HepG2 (cell line): ENCODE measurements at regions not wholly inside any gene's neighbourhood (a gene's known extent, or its start where the extent isn't known, plus 50 kb on each side); places are given as distances from the start of the nearest gene placed in this dataset.

Experiments
- ATAC-seq: fragments of 200-7000 bp; cut with Tn5 transposase; 3 replicates; pipeline ENCODE4 v1.9.1; 2020; ENCODE audit warnings: mild to moderate bottlenecking, moderate library complexity
- BruUV-seq: library from RNA; stranded (reverse); fragments of 400-500 nt; replicated peaks from 2 replicates; lab custom pipeline; 2021; lab: Mats Ljungman, UMichigan
- CTCF ChIA-PET: fragments of 300-600 bp; formaldehyde crosslinking; extraction: SDS; loops from one replicate; lab custom pipeline; 2021; ENCODE audit warnings: low total read pairs, inconsistent platforms, low intra/inter-chr PET ratio; lab: Yijun Ruan, JAX
- POLR2A ChIA-PET: fragments of 350-600 bp; sonication (Branson Sonifier 250); formaldehyde crosslinking; loops from one replicate; lab custom pipeline; 2020; ENCODE audit warnings: antibody characterized with exemption, inconsistent platforms; lab: Yijun Ruan, JAX
- DNase-seq: peaks from one replicate; pipeline ENCODE4 v3.0.0-alpha.2; 2015; ENCODE audit warnings: low spot score
- FAIRE-seq: peaks from 3 replicates; lab custom pipeline; 2011; peaks lifted over from hg19 to GRCh38; lab: Jason Lieb, UNC
- H2AFZ ChIP-seq: one replicate; pipeline ENCODE4 v1.6.1; 2011; ENCODE audit warnings: low read length, inconsistent platforms
- H3K27ac ChIP-seq: fragments of 300-600 bp; 3 replicates; pipeline ENCODE4 v1.8.0; 2011; ENCODE audit warnings: mixed run types, mild to moderate bottlenecking, mixed read lengths, low read length, inconsistent platforms; ENCODE audit not compliant: insufficient read depth; ENCODE audit errors: extremely low read length
- H3K27me3 ChIP-seq, 2 experiments: fragments of 200-600 bp in 1 of 2; 2 replicates in 1 of 2; 3 replicates in 1 of 2; pipeline versions ENCODE4 v1.6.0 to v1.8.0; 2011; ENCODE audit warnings: low read length in 2 of 2, mild to moderate bottlenecking in 2 of 2, moderate library complexity in 2 of 2, inconsistent platforms in 1 of 2; ENCODE audit not compliant: insufficient read depth in 2 of 2, control insufficient read depth in 1 of 2
- H3K36me3 ChIP-seq, 2 experiments: fragments of 200-600 bp in 1 of 2; replicated peaks in 1 of 2; 2 replicates in 1 of 2; 3 replicates in 1 of 2; pipeline versions ENCODE4 v1.5.1 to v1.8.0; 2011; ENCODE audit warnings: low read length in 2 of 2, inconsistent platforms in 1 of 2; ENCODE audit not compliant: insufficient read depth in 2 of 2, control insufficient read depth in 1 of 2
- H3K4me1 ChIP-seq: 2 replicates; pipeline ENCODE4 v1.5.1; 2012; ENCODE audit warnings: low read length, inconsistent platforms; ENCODE audit not compliant: insufficient read depth
- H3K4me2 ChIP-seq: 2 replicates; pipeline ENCODE4 v1.6.0; 2011; ENCODE audit warnings: low read depth, low read length, inconsistent platforms
- H3K4me3 ChIP-seq, 3 experiments: fragments of 200-600 bp in 1 of 3; sonication (generic), shearing (Covaris generic) in 1 of 3; replicated peaks in 1 of 3; 2 replicates each; pipeline ENCODE4 v1.5.1; 2011 to 2016; ENCODE audit warnings: low read length in 3 of 3, inconsistent platforms in 2 of 3, low read depth in 2 of 3, mild to moderate bottlenecking in 2 of 3, control low read depth in 1 of 3, mixed read lengths in 1 of 3; ENCODE audit not compliant: insufficient read depth in 1 of 3
- H3K79me2 ChIP-seq: one replicate; pipeline ENCODE4 v1.6.1; 2011; ENCODE audit warnings: low read length, inconsistent platforms; ENCODE audit not compliant: insufficient read depth
- H3K9ac ChIP-seq: 2 replicates; pipeline ENCODE4 v1.6.0; 2011; ENCODE audit warnings: mild to moderate bottlenecking, low read depth, low read length, inconsistent platforms; ENCODE audit not compliant: insufficient read depth
- H3K9me3 ChIP-seq: 2 replicates; pipeline ENCODE4 v1.5.1; 2012; ENCODE audit warnings: mild to moderate bottlenecking, low read length
- H4K20me1 ChIP-seq: 2 replicates; pipeline ENCODE4 v1.6.0; 2011; ENCODE audit warnings: inconsistent platforms, mild to moderate bottlenecking, low read length, moderate library complexity; ENCODE audit not compliant: insufficient read depth
- FOXJ3 ChIP-seq: sonication (generic); formaldehyde crosslinking; IDR thresholded peaks from 2 replicates; pipeline ENCODE4 v1.4.0; 2020; ENCODE audit warnings: missing genetic modification reagents, mild to moderate bottlenecking, borderline replicate concordance
- HNRNPL ChIP-seq: fragments of 200-400 bp; formaldehyde crosslinking; IDR thresholded peaks from 2 replicates; pipeline ENCODE4 v1.6.1; 2017; ENCODE audit warnings: mild to moderate bottlenecking, low read depth, low read length
- MXD4 ChIP-seq: IDR thresholded peaks from 2 replicates; pipeline ENCODE4 v1.6.1; 2016; ENCODE audit warnings: mild to moderate bottlenecking, missing biosample characterization, missing genetic modification reagents
- NR2F1 ChIP-seq, 2 experiments: fragments of 450-650 bp in 1 of 2; formaldehyde crosslinking in 1 of 2; IDR thresholded peaks; 2 replicates each; pipeline versions ENCODE4 v1.5.0 to v1.6.1; 2016 to 2020; ENCODE audit warnings: mild to moderate bottlenecking in 1 of 2, missing compliant biosample characterization in 1 of 2, missing genetic modification reagents in 1 of 2, moderate library complexity in 1 of 2
- POLR2G ChIP-seq: fragments of 200-400 bp; formaldehyde crosslinking; IDR thresholded peaks from 2 replicates; pipeline ENCODE4 v1.6.1; 2018; ENCODE audit warnings: mild to moderate bottlenecking, low read depth, low read length, moderate library complexity
- RBFOX2 ChIP-seq: fragments of 200-400 bp; formaldehyde crosslinking; IDR thresholded peaks from 2 replicates; pipeline ENCODE4 v1.6.1; 2017; ENCODE audit warnings: low read depth, mild to moderate bottlenecking, low read length
- TBL1XR1 ChIP-seq: fragments of 150-350 bp; IDR thresholded peaks from 2 replicates; pipeline ENCODE4 v1.6.1; 2014; ENCODE audit warnings: borderline replicate concordance, low read length; ENCODE audit not compliant: partially characterized antibody
- TCF7L2 ChIP-seq: IDR thresholded peaks from 2 replicates; pipeline ENCODE4 v1.6.1; 2011; ENCODE audit warnings: mild to moderate bottlenecking, low read depth, low read length, moderate library complexity
- TERF1 ChIP-seq: sonication (generic); formaldehyde crosslinking; IDR thresholded peaks from 2 replicates; pipeline ENCODE4 v1.8.0; 2022; ENCODE audit warnings: mild to moderate bottlenecking, missing genetic modification reagents, moderate library complexity
- YEATS2 ChIP-seq: sonication (generic); formaldehyde crosslinking; IDR thresholded peaks from 2 replicates; pipeline ENCODE4 v1.4.0; 2020; ENCODE audit warnings: missing genetic modification reagents, borderline replicate concordance
- ZNF367 ChIP-seq: sonication (generic); formaldehyde crosslinking; IDR thresholded peaks from 2 replicates; pipeline ENCODE4 v1.4.0; 2020; ENCODE audit warnings: missing genetic modification reagents, borderline replicate concordance
- ZNF614 ChIP-seq: IDR thresholded peaks from 2 replicates; pipeline ENCODE4 v1.6.1; 2018; ENCODE audit warnings: missing biosample characterization, missing genetic modification reagents, inconsistent platforms, borderline replicate concordance
- ZNF704 ChIP-seq: sonication (generic); formaldehyde crosslinking; IDR thresholded peaks from 2 replicates; pipeline ENCODE4 v1.8.1; 2023; ENCODE audit warnings: mild to moderate bottlenecking, inconsistent platforms, moderate library complexity, missing genetic modification reagents, borderline replicate concordance
- ZNF761 ChIP-seq: sonication (generic); formaldehyde crosslinking; conservative IDR thresholded peaks from 2 replicates; pipeline ENCODE4 v1.4.0; 2020; ENCODE audit warnings: mild to moderate bottlenecking, missing genetic modification reagents
- ZNF781 ChIP-seq: sonication (generic); formaldehyde crosslinking; IDR thresholded peaks from 2 replicates; pipeline ENCODE4 v1.5.1; 2020; ENCODE audit warnings: borderline replicate concordance, mild to moderate bottlenecking, missing genetic modification reagents; ENCODE audit errors: not compliant biosample characterization
- ZNF839 ChIP-seq: sonication (generic); formaldehyde crosslinking; IDR thresholded peaks from 2 replicates; pipeline ENCODE4 v1.4.0; 2020; ENCODE audit warnings: missing genetic modification reagents, mild to moderate bottlenecking, borderline replicate concordance
- WGBS: methylation state at CpG from one replicate; pipeline ENCODE4 v1.1.6; 2017; ENCODE audit warnings: low lambda C conversion rate; 5-methylcytosine and 5-hydroxymethylcytosine counted together
- in situ Hi-C: cut with HindIII; loops from 2 replicates; pipeline ENCODE4 v1.10.0; 2017; ENCODE audit warnings: low pct_unique_long_range_greater_than_20kb; ENCODE audit not compliant: extremely low pct_ligation_motif_present
- intact Hi-C: fragments of 100-400 bp; cut with micrococcal nuclease; formaldehyde crosslinking; loops from one replicate; pipeline ENCODE4 v1.10.0; 2022; ENCODE audit not compliant: unreplicated experiment
- TF ChIP-seq, protein P1 (sequence below): sonication (generic); formaldehyde crosslinking; IDR thresholded peaks from 2 replicates; pipeline ENCODE4 v1.8.1; 2023; ENCODE audit warnings: mild to moderate bottlenecking, missing genetic modification reagents
- TF ChIP-seq, protein P2 (sequence below): IDR thresholded peaks from 2 replicates; pipeline ENCODE4 v1.6.1; 2016; ENCODE audit warnings: low read depth

- no peak for TF ChIP-seq ZNF839
- no peak for TF ChIP-seq TCF7L2
- TF ChIP-seq FOXJ3 (CRISPR knock-in tag), result no peak
- TF ChIP-seq HNRNPL, result 0 out of 2 replicates have a peak, but pooled peaks have one; percentile 56
- TF ChIP-seq, protein P1, sequence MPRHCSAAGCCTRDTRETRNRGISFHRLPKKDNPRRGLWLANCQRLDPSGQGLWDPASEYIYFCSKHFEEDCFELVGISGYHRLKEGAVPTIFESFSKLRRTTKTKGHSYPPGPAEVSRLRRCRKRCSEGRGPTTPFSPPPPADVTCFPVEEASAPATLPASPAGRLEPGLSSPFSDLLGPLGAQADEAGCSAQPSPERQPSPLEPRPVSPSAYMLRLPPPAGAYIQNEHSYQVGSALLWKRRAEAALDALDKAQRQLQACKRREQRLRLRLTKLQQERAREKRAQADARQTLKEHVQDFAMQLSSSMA (CRISPR knock-in tag), result no peak
- no peak for TF ChIP-seq YEATS2 (CRISPR knock-in tag)
- no peak for TF ChIP-seq TBL1XR1
- TF ChIP-seq RBFOX2, result peak; percentile 48
- peak; percentile 42; the same call in 1 of the 2 replicates for TF ChIP-seq POLR2G
- TF ChIP-seq ZNF704, result no peak
These were observed 435.9 kb upstream of the SGCG start (continued) for GRCh38 chr13:22744688-22745452.

DNA sequence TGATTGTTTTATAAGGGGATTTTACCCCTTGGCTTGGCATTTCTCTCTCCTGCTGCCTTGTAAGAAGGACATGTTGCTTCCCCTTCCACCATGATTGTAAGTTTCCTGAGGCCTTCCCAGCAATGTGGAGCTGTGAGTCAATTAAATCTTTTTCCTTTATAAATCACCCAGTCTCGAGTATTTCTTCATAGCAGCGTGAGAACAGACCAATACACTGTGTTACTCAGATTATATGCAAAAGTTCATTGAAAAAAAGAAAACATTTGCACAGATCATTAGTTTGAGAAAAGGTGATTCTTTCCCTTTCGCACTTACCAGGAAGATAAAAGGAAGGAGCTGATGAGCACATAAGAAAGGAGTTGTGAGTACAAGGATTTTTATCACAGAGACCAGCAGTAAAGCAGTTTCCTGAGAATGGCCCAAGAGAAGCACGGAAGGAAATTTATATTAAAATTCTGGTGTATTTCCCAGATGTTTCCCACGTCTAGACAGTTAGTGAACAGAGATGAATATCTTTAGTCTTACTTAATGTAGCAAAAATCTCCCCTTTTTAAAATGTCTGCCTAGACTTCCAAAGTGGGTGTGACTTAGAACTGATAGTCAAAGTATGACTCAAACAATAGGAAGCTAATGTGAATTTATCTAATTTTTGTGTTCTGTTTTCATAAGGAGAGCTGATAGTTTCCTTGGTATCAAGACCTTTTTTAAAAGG lies 431.8 kb upstream of the SGCG start:
- Histone ChIP-seq H3K9me3 (peaks cover 8% of the 10 kb centered on the region), H3K4me3 (no peak overlapping the region), H3K4me2 (no peak overlapping the region), H3K4me1 (no peaks in the 10 kb centered on the region), H3K27ac (no peak overlapping the region), H3K79me2 (no peaks in the 10 kb centered on the region), H4K20me1 (no peaks in the 10 kb centered on the region), H3K27me3 (no peaks in the 10 kb centered on the region), H3K9ac (no peak overlapping the region), H3K36me3 (no peaks in the 10 kb centered on the region), H2AFZ (no peak overlapping the region)
- no TSS peak for BruUV-seq
- in situ Hi-C loops (no loop called here), intact Hi-C loops (loop anchor here (10.0 kb wide), 1 partner anchor 494 kb away; no protein-coding TSS in a partner anchor)
- WGBS, result 9% methylated on average over 5 of the region's 5 CpGs
- DNase-seq (no peak), ATAC-seq (no peak), FAIRE-seq (no peak)
- POLR2A ChIA-PET, result no interaction called here
- CTCF ChIA-PET, result no interaction called here
- TF ChIP-seq ZNF781 (CRISPR knock-in tag), result no peak
- no peak for TF ChIP-seq NR2F1 (CRISPR knock-in tag; IDR thresholded peaks at IDR 0.05)
- no peak for TF ChIP-seq ZNF614 (CRISPR knock-in tag)
- no peak for TF ChIP-seq ZNF761
- no peak for TF ChIP-seq MXD4 (CRISPR knock-in tag)
- no peak for TF ChIP-seq TERF1 (CRISPR knock-in tag)
- TF ChIP-seq, protein P2, sequence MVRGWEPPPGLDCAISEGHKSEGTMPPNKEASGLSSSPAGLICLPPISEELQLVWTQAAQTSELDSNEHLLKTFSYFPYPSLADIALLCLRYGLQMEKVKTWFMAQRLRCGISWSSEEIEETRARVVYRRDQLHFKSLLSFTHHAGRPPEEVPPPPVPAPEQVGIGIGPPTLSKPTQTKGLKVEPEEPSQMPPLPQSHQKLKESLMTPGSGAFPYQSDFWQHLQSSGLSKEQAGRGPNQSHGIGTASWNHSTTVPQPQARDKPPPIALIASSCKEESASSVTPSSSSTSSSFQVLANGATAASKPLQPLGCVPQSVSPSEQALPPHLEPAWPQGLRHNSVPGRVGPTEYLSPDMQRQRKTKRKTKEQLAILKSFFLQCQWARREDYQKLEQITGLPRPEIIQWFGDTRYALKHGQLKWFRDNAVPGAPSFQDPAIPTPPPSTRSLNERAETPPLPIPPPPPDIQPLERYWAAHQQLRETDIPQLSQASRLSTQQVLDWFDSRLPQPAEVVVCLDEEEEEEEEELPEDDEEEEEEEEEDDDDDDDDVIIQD, result no peak
- TF ChIP-seq ZNF367 (CRISPR knock-in tag), result no peak
